GM23338 (cell line): ENCODE measurements at regions not wholly inside any gene's neighbourhood (a gene's known extent, or its start where the extent isn't known, plus 50 kb on each side); places are given as distances from the start of the nearest gene placed in this dataset.

Experiments used
- ATAC-seq: fragments of 200-7000 bp; cut with Tn5 transposase; 3 replicates; pipeline ENCODE4 v1.9.1; 2020
- DNase-seq: peaks from one replicate; pipeline ENCODE4 v3.0.0-alpha.2; 2015; ENCODE audit warnings: low spot score
- H2AFZ ChIP-seq: fragments of 200-600 bp; sonication (generic); 2 replicates; pipeline ENCODE4 v1.8.0; 2016; ENCODE audit warnings: antibody characterized with exemption, mild to moderate bottlenecking, moderate library complexity
- H3F3A ChIP-seq: fragments of 200-600 bp; sonication (generic); replicated peaks from 2 replicates; pipeline ENCODE4 v1.8.0; 2017; ENCODE audit warnings: antibody characterized with exemption, mixed run types, low read depth
- H3K27ac ChIP-seq: fragments of 200-600 bp; sonication (generic); 2 replicates; pipeline ENCODE4 v1.6.1; 2016; ENCODE audit warnings: low read depth
- H3K27me3 ChIP-seq: fragments of 200-600 bp; sonication (generic); 2 replicates; pipeline ENCODE4 v1.8.0; 2016; ENCODE audit warnings: mild to moderate bottlenecking, mixed run types, moderate library complexity; ENCODE audit not compliant: insufficient read depth
- H3K36me3 ChIP-seq: fragments of 200-600 bp; sonication (generic); 2 replicates; pipeline ENCODE4 v1.8.0; 2016; ENCODE audit warnings: mild to moderate bottlenecking; ENCODE audit not compliant: insufficient read depth
- H3K4me1 ChIP-seq: fragments of 200-600 bp; sonication (generic); 2 replicates; pipeline ENCODE4 v1.8.0; 2016; ENCODE audit warnings: mild to moderate bottlenecking, moderate library complexity; ENCODE audit not compliant: insufficient read depth
- H3K4me2 ChIP-seq: fragments of 200-600 bp; sonication (generic); 2 replicates; pipeline ENCODE4 v1.7.1; 2017; ENCODE audit warnings: mixed run types
- H3K4me3 ChIP-seq: fragments of 200-600 bp; sonication (generic); 2 replicates; pipeline ENCODE4 v1.6.1; 2016; ENCODE audit warnings: mixed run types
- H3K79me2 ChIP-seq: fragments of 200-600 bp; sonication (generic); replicated peaks from 2 replicates; pipeline ENCODE4 v1.8.0; 2017; ENCODE audit warnings: mild to moderate bottlenecking; ENCODE audit not compliant: insufficient read depth
- H3K9me2 ChIP-seq: fragments of 200-600 bp; sonication (generic); 2 replicates; pipeline ENCODE4 v1.8.0; 2017; ENCODE audit not compliant: insufficient read depth
- H4K20me1 ChIP-seq: fragments of 200-600 bp; sonication (generic); replicated peaks from 2 replicates; pipeline ENCODE4 v1.8.0; 2017; ENCODE audit warnings: mild to moderate bottlenecking; ENCODE audit not compliant: insufficient read depth
- H3K27ac Mint-ChIP-seq: 2 replicates; pipeline ENCODE4 v1.8.0; 2020; ENCODE audit warnings: inconsistent platforms, mild to moderate bottlenecking, moderate library complexity, mixed read lengths
- H3K27me3 Mint-ChIP-seq: 3 replicates; pipeline ENCODE4 v1.8.0; 2022; ENCODE audit warnings: low read depth, mild to moderate bottlenecking, moderate library complexity, mixed read lengths, inconsistent platforms; ENCODE audit not compliant: insufficient read depth, poor library complexity
- H3K36me3 Mint-ChIP-seq: 3 replicates; pipeline ENCODE4 v1.8.0; 2021; ENCODE audit warnings: low read depth, mild to moderate bottlenecking, inconsistent platforms, moderate library complexity, mixed read lengths
- H3K4me1 Mint-ChIP-seq: 3 replicates; pipeline ENCODE4 v1.8.0; 2020; ENCODE audit warnings: mild to moderate bottlenecking, inconsistent platforms, mixed read lengths
- H3K4me3 Mint-ChIP-seq: 3 replicates; pipeline ENCODE4 v1.8.0; 2021; ENCODE audit warnings: moderate library complexity, mild to moderate bottlenecking, inconsistent platforms, mixed read lengths
- H3K9me3 Mint-ChIP-seq: 3 replicates; pipeline ENCODE4 v1.8.0; 2020; ENCODE audit warnings: moderate library complexity, mild to moderate bottlenecking, inconsistent platforms, mixed read lengths
- CREB1 ChIP-seq: fragments of 250-450 bp; sonication (Bioruptor Pico); IDR thresholded peaks from 2 replicates; pipeline ENCODE4 v1.5.0; 2020; ENCODE audit warnings: low read depth, mild to moderate bottlenecking, moderate library complexity
- ETS1 ChIP-seq: IDR thresholded peaks from 2 replicates; pipeline ENCODE4 v1.6.1; 2016; ENCODE audit warnings: antibody characterized with exemption
- EZH2 ChIP-seq: fragments of 200-600 bp; sonication (generic); IDR thresholded peaks from one replicate; pipeline ENCODE4 v1.8.0; 2017; ENCODE audit warnings: antibody characterized with exemption, mild to moderate bottlenecking, low read depth; ENCODE audit not compliant: unreplicated experiment
- EZH2phosphoT487 ChIP-seq: fragments of 200-600 bp; sonication (generic); IDR thresholded peaks from one replicate; pipeline ENCODE4 v1.8.1; 2018; ENCODE audit warnings: antibody characterized with exemption; ENCODE audit not compliant: unreplicated experiment
- JUNB ChIP-seq: IDR thresholded peaks from one replicate; pipeline ENCODE4 v1.6.1; 2016; ENCODE audit warnings: antibody characterized with exemption; ENCODE audit not compliant: unreplicated experiment
- NANOG ChIP-seq: IDR thresholded peaks from 2 replicates; pipeline ENCODE4 v1.6.1; 2016; ENCODE audit warnings: antibody characterized with exemption, borderline replicate concordance
- POLR2AphosphoS5 ChIP-seq: IDR thresholded peaks from 2 replicates; pipeline ENCODE4 v1.6.1; 2016; ENCODE audit warnings: antibody characterized with exemption, low read depth
- REST ChIP-seq: IDR thresholded peaks from one replicate; pipeline ENCODE4 v1.6.1; 2018; ENCODE audit warnings: antibody characterized with exemption; ENCODE audit not compliant: unreplicated experiment
- ZNF114 ChIP-seq: fragments of 250-450 bp; sonication (Bioruptor Pico); IDR thresholded peaks from 2 replicates; pipeline ENCODE4 v1.5.0; 2020; ENCODE audit warnings: mild to moderate bottlenecking, moderate library complexity
- ZNF331 ChIP-seq: fragments of 250-450 bp; sonication (Bioruptor Pico); IDR thresholded peaks from 2 replicates; pipeline ENCODE4 v1.5.0; 2020; ENCODE audit warnings: low read depth, mild to moderate bottlenecking, moderate library complexity
- ZNF462 ChIP-seq: fragments of 250-450 bp; sonication (Bioruptor Pico); IDR thresholded peaks from 2 replicates; pipeline ENCODE4 v1.5.0; 2020; ENCODE audit warnings: mild to moderate bottlenecking, moderate library complexity

- Mint-ChIP-seq H3K27me3 (no peaks in the 10 kb centered on the region), H3K4me1 (peaks cover 14% of the 10 kb centered on the region), H3K4me3 (no peak overlapping the region), H3K36me3 (no peaks in the 10 kb centered on the region), H3K27ac (no peak overlapping the region), H3K9me3 (no peaks in the 10 kb centered on the region)
- DNase-seq (no peak), ATAC-seq (no peak)
- peaks cover 3% of the 10 kb centered on the region for H3K9me2 ChIP-seq
- H3K27me3 ChIP-seq: no peaks in the 10 kb centered on the region
- H3K27ac ChIP-seq: no peak overlapping the region
- H4K20me1 ChIP-seq: no peaks in the 10 kb centered on the region
- TF ChIP-seq ETS1: no peak
- TF ChIP-seq EZH2phosphoT487: no peak
- TF ChIP-seq CREB1 (CRISPR knock-in tag): no peak
- no peak for TF ChIP-seq JUNB
- no peak for TF ChIP-seq ZNF114 (CRISPR knock-in tag)
- TF ChIP-seq POLR2AphosphoS5: no peak
- no peak for TF ChIP-seq REST
- TF ChIP-seq NANOG: no peak
- TF ChIP-seq ZNF462 (CRISPR knock-in tag): no peak
- TF ChIP-seq ZNF331 (CRISPR knock-in tag): no peak
- TF ChIP-seq EZH2: no peak
- H3K79me2 ChIP-seq: no peaks in the 10 kb centered on the region
- H3K4me2 ChIP-seq: no peak overlapping the region
- no peak overlapping the region for H2AFZ ChIP-seq
- no peaks in the 10 kb centered on the region for H3F3A ChIP-seq
- H3K4me1 ChIP-seq: peaks cover 9% of the 10 kb centered on the region; the same call in 1 of the 2 replicates
- H3K4me3 ChIP-seq: no peak overlapping the region
- H3K36me3 ChIP-seq: no peaks in the 10 kb centered on the region
Observed at GRCh38 chr13:56917966-56918365, 222.8 kb upstream of the PRR20A start.
